Psoas muscle (tissue), 7 donors: ENCODE measurements at regions not wholly inside any gene's neighbourhood (a gene's known extent, or its start where the extent isn't known, plus 50 kb on each side); places are given as distances from the start of the nearest gene placed in this dataset.
"Not testable (repeated sequence)": the region's sequence is repeated elsewhere in the genome, so short reads cannot be mapped to it uniquely, and the experiment has no call there.

Experiments
- ATAC-seq, 4 donors: fragments of 200-7000 bp; cut with Tn5 transposase; one replicate each; pipeline ENCODE4 v1.9.1; 2020; ENCODE audit warnings: moderate library complexity in 3 of 4, mild to moderate bottlenecking in 2 of 4
- DNase-seq, 2 donors: peaks; one replicate each; pipeline ENCODE4 v3.0.0-alpha.2; 2020
- H3K27ac ChIP-seq: fragments of 200-600 bp; one replicate; pipeline ENCODE4 v1.8.0; 2022
- H3K27me3 ChIP-seq, 3 donors: fragments of 200-600 bp in 1 of 3; one replicate each; pipeline versions ENCODE4 v1.6.1 to v1.8.0; 2013 to 2022; ENCODE audit warnings: low read length in 2 of 3, mild to moderate bottlenecking in 2 of 3, moderate library complexity in 1 of 3; ENCODE audit not compliant: insufficient read depth in 3 of 3
- H3K36me3 ChIP-seq, 2 donors: fragments of 200-600 bp in 1 of 2; one replicate each; pipeline versions ENCODE4 v1.6.1 to v1.8.0; 2013 to 2022; ENCODE audit warnings: low read depth in 1 of 2, mild to moderate bottlenecking in 1 of 2, moderate library complexity in 1 of 2; ENCODE audit not compliant: insufficient read depth in 1 of 2
- H3K4me1 ChIP-seq: fragments of 200-600 bp; one replicate; pipeline ENCODE4 v1.8.0; 2022
- H3K4me3 ChIP-seq: fragments of 200-600 bp; one replicate; pipeline ENCODE4 v1.8.0; 2022; ENCODE audit warnings: mild to moderate bottlenecking
- H3K9me3 ChIP-seq: fragments of 200-600 bp; one replicate; pipeline ENCODE4 v1.8.0; 2022
- whole genome bisulfite sequencing, 3 donors: extraction: QIAGEN DNeasy Blood & Tissue Kit; methylation state at CpG; one replicate each; pipeline versions ENCODE4 v1.1.6 to v1.1.7; 2013; 5-methylcytosine and 5-hydroxymethylcytosine counted together
- intact Hi-C, 2 donors: fragments of 100-400 bp; cut with DNase I; formaldehyde crosslinking; loops; one replicate each; pipeline versions ENCODE4 v1.11.0 to v1.14.2; 2022
- donor health status: healthy with polysubstance abuse.
- donor health status: DM: no; HTN: no; CAD: no; lungs with moderate emphysema.
- donor health status: Bipolar disorder and iron deficiency.
- donor health status: healthy.
- donor health status: DM: yes; HTN: yes; CAD: no.
- donor health status: DM: no; HTN: no; CAD: no.
- donor health status: DM: yes; HTN: yes; CAD: no.

DNA sequence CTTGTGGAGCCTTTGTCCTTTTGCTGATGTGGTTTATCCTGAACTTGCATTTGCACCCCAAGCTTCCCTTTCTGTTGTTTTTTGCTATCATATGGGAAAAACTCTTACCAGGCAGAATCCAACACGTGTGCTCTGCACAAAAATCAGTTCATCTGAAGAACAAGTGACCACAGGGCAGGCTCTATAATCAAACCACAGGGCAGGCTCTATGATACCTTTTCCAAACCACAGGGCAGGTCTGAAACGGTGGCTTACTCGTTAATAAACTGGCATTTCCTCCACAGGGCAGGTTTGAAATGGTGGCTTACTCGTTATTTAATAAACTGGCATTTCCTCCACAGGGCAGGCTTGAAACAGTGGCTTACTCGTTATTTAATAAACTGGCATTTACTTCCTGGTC, 51.7 kb upstream of the LPCAT1 start:
- peaks cover 0 to 26% of the 10 kb centered on the region in 2 donors for H3K36me3 ChIP-seq
- H3K27me3 ChIP-seq, intact Hi-C loops, H3K9me3 ChIP-seq, H3K4me3 ChIP-seq, H3K4me1 ChIP-seq, ATAC-seq, H3K27ac ChIP-seq, DNase-seq: not testable (repeated sequence)
- 59 to 83% (median 61%) methylated on average over 5 of the region's 5 CpGs for WGBS, 3 donors

DNA sequence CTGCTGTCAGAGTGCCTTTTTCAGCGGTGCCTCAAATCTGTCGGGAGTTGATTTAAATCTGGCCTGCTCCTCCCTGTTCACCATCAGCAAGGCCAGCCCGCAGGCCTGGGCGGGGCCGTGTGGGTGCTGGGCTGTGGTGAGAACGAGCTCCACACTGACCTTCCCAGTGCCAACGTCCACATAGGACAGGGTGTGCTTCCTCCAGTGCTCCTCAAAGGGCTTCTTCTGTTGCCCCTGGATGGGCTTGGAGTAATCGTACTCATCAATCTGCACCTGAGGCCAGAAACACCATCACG, 50.2 kb upstream of the LPCAT1 start:
- H3K27ac ChIP-seq, H3K4me1 ChIP-seq, DNase-seq, ATAC-seq, intact Hi-C loops, H3K27me3 ChIP-seq, H3K9me3 ChIP-seq, H3K4me3 ChIP-seq: not testable (repeated sequence)
- peaks cover 0 to 21% of the 10 kb centered on the region in 2 donors for H3K36me3 ChIP-seq
- 75 to 88% (median 79%) methylated on average over 7 to 8 of the region's 9 CpGs for WGBS, 3 donors

DNA sequence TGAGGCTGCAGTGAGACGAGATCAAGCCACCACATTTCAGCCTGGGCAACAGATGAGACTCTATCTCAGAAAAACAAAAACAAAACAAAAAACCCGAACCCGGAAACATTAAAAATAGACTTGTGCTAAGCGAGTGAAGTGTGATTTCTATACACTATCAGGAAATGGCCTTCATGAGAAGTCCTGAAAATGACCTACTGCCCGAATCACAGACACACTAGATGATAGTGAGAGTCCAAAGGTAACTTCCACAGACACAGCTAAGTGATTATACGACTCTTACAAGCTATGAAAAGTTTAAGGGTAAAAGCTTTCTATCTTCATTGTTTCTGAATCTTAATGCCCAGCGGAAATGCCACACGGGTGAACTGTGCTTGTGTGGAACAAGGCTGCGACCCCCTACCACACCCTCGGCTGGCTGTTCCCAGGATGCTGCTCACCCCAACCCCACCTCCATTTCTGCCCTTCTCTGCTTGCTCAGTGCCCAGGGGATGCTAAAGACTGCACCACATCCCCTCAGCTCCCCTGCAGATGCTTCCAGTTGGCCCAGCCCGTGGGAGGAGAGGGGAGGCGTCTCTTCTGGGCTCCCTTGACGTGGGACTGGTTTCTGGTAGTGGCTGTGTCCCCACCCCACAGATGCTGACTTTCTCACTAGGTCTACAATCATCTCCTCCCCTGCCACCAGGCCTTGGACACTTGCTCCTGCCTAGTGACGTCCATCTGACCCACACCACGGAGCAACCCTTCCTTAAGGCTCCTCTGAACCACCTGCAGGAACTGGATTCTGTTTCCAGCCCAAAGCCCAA, 49.7 kb upstream of the LPCAT1 start:
- H3K27ac ChIP-seq, DNase-seq, ATAC-seq, H3K27me3 ChIP-seq, intact Hi-C loops, H3K4me1 ChIP-seq, H3K4me3 ChIP-seq, H3K9me3 ChIP-seq: not testable (repeated sequence)
- WGBS, 3 donors, result 90 to 93% (median 92%) methylated on average over 13 to 15 of the region's 15 CpGs
- peaks cover 0 to 15% of the 10 kb centered on the region in 2 donors for H3K36me3 ChIP-seq
